Left ventricle myocardium superior (tissue), 1 donor: ENCODE measurements at regions not wholly inside any gene's neighbourhood (a gene's known extent, or its start where the extent isn't known, plus 50 kb on each side); places are given as distances from the start of the nearest gene placed in this dataset.
"Not testable (repeated sequence)": the region's sequence is repeated elsewhere in the genome, so short reads cannot be mapped to it uniquely, and the experiment has no call there.

Experiments
- ATAC-seq: fragments of 200-7000 bp; cut with Tn5 transposase; one replicate; pipeline ENCODE4 v1.9.1; 2020; ENCODE audit warnings: mild to moderate bottlenecking, moderate library complexity
- DNase-seq: peaks from one replicate; pipeline ENCODE4 v3.0.0-alpha.2; 2020
- intact Hi-C: fragments of 100-400 bp; cut with micrococcal nuclease; formaldehyde crosslinking; loops from one replicate; pipeline ENCODE4 v1.11.0; 2022
- donor health status: DM: no; HTN: yes; CAD: no; lungs with severe emphysema.

GRCh38 chr7:145839814-145840213, 276.8 kb upstream of the CNTNAP2 start:
- ATAC-seq (no peak), DNase-seq (no peak)
- intact Hi-C loops, result no loop called here

- intact Hi-C loops, result no loop called here
- ATAC-seq, result no peak
- no peak for DNase-seq
These were observed 284.9 kb upstream of the CNTNAP2 start for GRCh38 chr7:145831616-145832206.

- ATAC-seq (no peak), DNase-seq (no peak)
- intact Hi-C loops, result no loop called here
These were observed 298.9 kb upstream of the CNTNAP2 start for GRCh38 chr7:145817687-145818086.

- ATAC-seq, result no peak
- intact Hi-C loops, result no loop called here
- DNase-seq, result no peak
These were observed 304.4 kb upstream of the CNTNAP2 start for GRCh38 chr7:145812218-145812617.

GRCh38 chr7:145805496-145805895, 311.1 kb upstream of the CNTNAP2 start:
- intact Hi-C loops, DNase-seq, ATAC-seq: not testable (repeated sequence)

GRCh38 chr7:145797507-145797906, 319.1 kb upstream of the CNTNAP2 start:
- no peak for DNase-seq
- intact Hi-C loops, result no loop called here
- ATAC-seq, result no peak

GRCh38 chr7:145795132-145795531, 321.5 kb upstream of the CNTNAP2 start:
- DNase-seq, result no peak
- ATAC-seq, result no peak
- intact Hi-C loops, result no loop called here

GRCh38 chr7:145784809-145785780, 331.5 kb upstream of the CNTNAP2 start:
- DNase-seq (no peak), ATAC-seq (no peak)
- intact Hi-C loops, result no loop called here

GRCh38 chr7:145781388-145781787, 335.2 kb upstream of the CNTNAP2 start:
- intact Hi-C loops, ATAC-seq, DNase-seq: not testable (repeated sequence)

- no peak for DNase-seq
- no peak for ATAC-seq
- intact Hi-C loops, result no loop called here
These were observed 337.5 kb upstream of the CNTNAP2 start for GRCh38 chr7:145779140-145779539.

- no peak for DNase-seq
- intact Hi-C loops, result no loop called here
These were observed 341.8 kb upstream of the CNTNAP2 start for GRCh38 chr7:145774777-145775176.

GRCh38 chr7:145753004-145753403, 363.6 kb upstream of the CNTNAP2 start:
- ATAC-seq, result no peak
- intact Hi-C loops, result no loop called here
- DNase-seq, result no peak

More at GRCh38 chr7:145774777-145775176, 341.8 kb upstream of the CNTNAP2 start:
- no peak for ATAC-seq

GRCh38 chr7:145737617-145738016, 379.0 kb upstream of the CNTNAP2 start:
- DNase-seq (no peak), ATAC-seq (no peak)
- intact Hi-C loops, result no loop called here

- intact Hi-C loops, result no loop called here
- ATAC-seq (no peak), DNase-seq (no peak)
These were observed 381.5 kb upstream of the CNTNAP2 start for GRCh38 chr7:145735061-145735460.

- ATAC-seq (no peak), DNase-seq (no peak)
- intact Hi-C loops, result no loop called here
These were observed 384.1 kb upstream of the CNTNAP2 start for GRCh38 chr7:145732521-145732920.

- intact Hi-C loops, result no loop called here
These were observed 386.9 kb upstream of the CNTNAP2 start for GRCh38 chr7:145729691-145730090.

GRCh38 chr7:145718129-145718528, 398.5 kb upstream of the CNTNAP2 start:
- DNase-seq, result no peak
- intact Hi-C loops, result no loop called here
- ATAC-seq, result no peak

More at GRCh38 chr7:145729691-145730090, 386.9 kb upstream of the CNTNAP2 start:
- no peak for DNase-seq
- no peak for ATAC-seq

GRCh38 chr7:145700488-145700887, 416.1 kb upstream of the CNTNAP2 start:
- intact Hi-C loops, result no loop called here

GRCh38 chr7:145698526-145699262, 417.9 kb upstream of the CNTNAP2 start:
- intact Hi-C loops, result no loop called here
- DNase-seq, result no peak
- ATAC-seq, result peak; percentile 68

More at GRCh38 chr7:145700488-145700887, 416.1 kb upstream of the CNTNAP2 start:
- no peak for DNase-seq
- ATAC-seq, result no peak
